Right ventricle myocardium inferior (tissue), 1 donor: ENCODE measurements at regions not wholly inside any gene's neighbourhood (a gene's known extent, or its start where the extent isn't known, plus 50 kb on each side); places are given as distances from the start of the nearest gene placed in this dataset.
"Not testable (repeated sequence)": the region's sequence is repeated elsewhere in the genome, so short reads cannot be mapped to it uniquely, and the experiment has no call there.

ENCODE experiments used
- ATAC-seq: fragments of 200-7000 bp; cut with Tn5 transposase; one replicate; pipeline ENCODE4 v1.9.1; 2020; ENCODE audit warnings: mild to moderate bottlenecking, moderate library complexity
- DNase-seq: peaks from one replicate; pipeline ENCODE4 v3.0.0; 2021; ENCODE audit errors: missing footprints
- intact Hi-C: fragments of 100-400 bp; cut with DNase I; formaldehyde crosslinking; loops from one replicate; pipeline ENCODE4 v1.11.0; 2022
- donor health status: DM: no; HTN: yes; CAD: no; lungs with severe emphysema.

DNA sequence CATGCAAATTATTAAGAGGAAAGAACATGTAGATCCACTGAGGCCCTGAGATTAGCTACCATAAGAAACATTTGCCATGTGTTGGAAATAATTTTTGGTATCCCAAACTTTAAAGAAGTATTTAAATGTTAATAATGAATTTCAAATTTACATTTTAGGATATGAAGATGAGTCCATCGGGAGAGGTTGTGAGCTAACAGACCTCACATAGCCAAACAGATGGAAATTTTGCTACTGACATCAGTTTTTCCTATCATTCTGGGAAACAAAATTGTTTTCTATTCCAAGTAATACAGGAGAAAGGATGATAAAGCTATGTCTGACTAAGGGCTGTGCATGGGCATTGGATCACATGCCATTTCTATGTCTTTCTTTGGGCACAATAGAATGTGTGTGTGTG lies 809.6 kb downstream of the TENT5A start:
- ATAC-seq (no peak), DNase-seq (no peak)
- intact Hi-C loops, result no loop called here

DNA sequence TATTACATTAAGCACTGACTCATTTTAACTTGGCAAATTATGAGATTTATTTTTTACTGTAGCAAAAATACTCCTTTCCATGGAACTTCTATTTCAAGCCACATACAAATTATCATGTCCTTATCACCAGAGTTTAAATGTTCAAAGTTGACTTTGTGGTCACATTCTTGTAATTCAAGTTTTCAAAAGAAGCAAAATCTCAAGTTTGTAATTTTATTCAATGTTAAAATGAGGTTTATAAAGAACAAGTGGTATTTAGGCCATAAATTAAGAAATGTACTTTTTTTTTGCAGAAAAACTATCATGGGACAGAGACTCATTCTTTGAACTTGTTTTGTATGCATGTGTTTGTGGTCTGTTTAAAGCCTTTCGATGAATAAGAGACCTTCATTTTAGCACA lies 811.5 kb downstream of the TENT5A start:
- intact Hi-C loops, result no loop called here
- no peak for DNase-seq
- no peak for ATAC-seq

DNA sequence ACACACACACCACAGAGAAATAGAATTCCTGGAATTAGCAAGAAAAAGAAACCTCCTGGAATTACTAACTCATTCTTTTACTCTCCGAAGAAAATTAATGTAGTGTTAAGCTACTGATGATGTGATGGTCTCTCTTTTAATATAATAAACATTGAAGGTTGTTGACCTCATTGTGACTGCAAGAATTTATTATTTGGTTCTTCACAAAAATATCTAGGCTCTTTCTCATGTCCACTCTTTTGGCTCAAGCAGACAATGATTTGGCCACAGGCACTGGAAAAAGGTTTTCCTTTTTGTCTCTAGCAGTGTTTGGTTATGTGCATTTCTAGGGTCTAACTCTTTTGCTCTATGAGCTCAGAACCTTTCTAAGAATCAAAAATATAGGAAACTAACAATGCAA lies 811.9 kb downstream of the TENT5A start:
- DNase-seq, result no peak
- intact Hi-C loops, result no loop called here
- no peak for ATAC-seq

DNA sequence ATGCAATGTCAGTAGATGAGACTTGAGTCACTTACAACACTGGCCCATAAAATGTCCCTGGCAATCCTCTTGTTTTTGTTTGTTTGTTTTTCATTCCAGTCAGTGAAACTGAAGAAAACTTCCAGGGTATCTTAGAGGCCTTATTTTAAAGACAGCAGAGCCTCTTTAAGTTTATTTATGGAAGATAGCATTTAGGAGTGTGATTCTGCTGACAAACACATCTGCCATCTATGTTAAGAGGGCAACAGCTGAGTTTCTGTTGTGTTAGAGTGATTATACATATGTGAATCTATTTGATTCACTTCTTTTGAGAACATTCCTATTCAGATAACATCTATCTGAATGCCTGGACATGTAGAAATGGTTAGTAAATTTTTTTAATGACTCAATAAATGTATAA lies 812.6 kb downstream of the TENT5A start:
- ATAC-seq (no peak), DNase-seq (no peak)
- intact Hi-C loops, result no loop called here

DNA sequence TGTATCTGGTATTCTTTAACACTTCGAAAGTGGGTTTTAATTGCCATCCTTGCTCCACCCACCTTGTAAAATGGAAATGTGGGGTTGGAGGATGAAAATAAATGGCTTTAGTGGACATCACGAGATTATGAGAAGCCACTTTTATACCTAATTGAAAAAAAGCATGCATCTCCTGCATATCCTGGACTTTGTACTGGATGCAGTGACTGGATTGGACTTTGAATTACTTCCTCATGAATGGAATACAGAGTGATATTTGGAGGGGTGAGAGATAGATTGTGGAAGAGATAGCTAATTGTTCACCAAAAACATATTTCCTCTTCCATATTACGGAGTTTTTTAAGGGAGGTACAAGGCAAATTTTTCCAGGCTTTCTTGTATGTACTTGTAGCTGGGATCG lies 813.0 kb downstream of the TENT5A start:
- ATAC-seq, result no peak
- DNase-seq, result no peak
- intact Hi-C loops, result no loop called here

DNA sequence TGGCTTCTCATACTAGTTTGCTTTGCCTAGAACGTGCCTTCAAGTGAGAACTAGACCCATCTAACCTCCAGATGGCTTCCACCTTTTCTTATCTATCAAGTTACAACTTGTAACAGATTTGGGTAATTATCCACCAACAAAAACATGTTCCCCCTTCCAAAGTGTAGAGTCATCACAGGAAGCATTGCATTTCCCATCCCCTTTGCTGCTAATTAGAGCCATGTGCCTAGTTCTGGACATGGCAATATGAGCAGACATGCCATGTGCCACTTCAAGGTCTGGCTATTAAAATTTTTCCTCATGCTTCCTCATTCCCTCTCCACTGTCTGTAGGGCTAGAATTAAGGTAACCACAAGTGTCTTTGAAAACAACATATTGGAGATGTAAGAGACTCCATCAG lies 814.4 kb downstream of the TENT5A start:
- DNase-seq (no peak), ATAC-seq (no peak)
- intact Hi-C loops, result no loop called here

DNA sequence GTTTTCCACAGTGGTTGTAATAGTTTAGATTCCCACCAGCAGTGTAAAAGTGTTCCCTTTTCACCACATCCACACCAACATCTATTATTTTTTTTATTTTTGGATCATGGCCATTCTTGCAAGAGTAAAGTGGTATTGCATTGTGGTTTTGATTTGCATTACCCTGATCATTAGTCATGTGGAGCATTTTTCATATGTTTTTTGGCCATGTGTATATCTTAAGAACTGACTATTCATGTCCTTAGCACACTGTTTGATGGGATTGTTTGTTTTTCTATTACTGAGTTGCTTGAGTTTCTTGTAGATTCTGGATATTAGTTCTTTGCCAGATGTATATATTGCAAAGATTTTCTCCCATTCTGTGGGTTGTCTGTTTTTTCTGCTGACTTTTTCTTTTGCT lies 820.1 kb downstream of the TENT5A start:
- intact Hi-C loops, result no loop called here
- ATAC-seq (no peak), DNase-seq (no peak)

DNA sequence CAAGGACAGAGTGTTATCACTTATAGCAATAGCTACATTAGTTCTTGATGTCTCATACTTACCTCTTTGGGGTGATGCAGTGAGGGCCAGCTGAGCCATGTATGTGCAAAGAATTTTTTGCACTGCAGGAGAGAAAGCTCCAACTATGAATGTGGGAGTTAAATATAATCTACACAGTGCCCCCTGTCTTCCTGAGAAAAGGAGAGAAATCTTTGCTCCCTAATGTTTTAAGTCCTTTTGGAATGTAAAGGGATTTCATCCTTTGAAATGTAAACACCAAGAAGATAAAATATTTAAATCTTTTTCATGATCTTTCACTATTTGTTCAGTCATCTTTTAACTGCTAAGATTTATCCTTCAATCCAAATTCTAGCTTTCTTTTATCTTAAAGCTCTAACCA lies 822.1 kb downstream of the TENT5A start:
- intact Hi-C loops, result no loop called here
- no peak for ATAC-seq
- DNase-seq, result no peak

DNA sequence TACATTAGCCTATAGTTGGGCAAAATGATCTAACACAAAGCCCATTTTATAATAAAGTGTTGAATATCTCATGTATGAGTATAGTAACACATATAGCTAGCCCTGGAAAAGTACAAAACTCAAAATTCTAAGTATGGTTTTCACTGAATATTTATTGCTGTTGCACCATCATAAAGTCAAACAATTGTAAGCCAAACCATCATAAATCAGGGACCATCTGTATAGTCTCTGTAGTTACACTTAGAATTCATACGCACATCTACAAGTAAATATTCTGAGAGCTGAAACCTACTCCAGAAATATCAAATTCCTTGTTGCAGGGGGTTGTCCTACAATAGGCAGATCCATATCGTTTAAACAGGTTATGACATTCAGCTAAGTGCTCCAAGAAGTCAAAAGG lies 817.3 kb downstream of the BCKDHB start:
- DNase-seq (no peak), ATAC-seq (no peak)
- intact Hi-C loops, result no loop called here

DNA sequence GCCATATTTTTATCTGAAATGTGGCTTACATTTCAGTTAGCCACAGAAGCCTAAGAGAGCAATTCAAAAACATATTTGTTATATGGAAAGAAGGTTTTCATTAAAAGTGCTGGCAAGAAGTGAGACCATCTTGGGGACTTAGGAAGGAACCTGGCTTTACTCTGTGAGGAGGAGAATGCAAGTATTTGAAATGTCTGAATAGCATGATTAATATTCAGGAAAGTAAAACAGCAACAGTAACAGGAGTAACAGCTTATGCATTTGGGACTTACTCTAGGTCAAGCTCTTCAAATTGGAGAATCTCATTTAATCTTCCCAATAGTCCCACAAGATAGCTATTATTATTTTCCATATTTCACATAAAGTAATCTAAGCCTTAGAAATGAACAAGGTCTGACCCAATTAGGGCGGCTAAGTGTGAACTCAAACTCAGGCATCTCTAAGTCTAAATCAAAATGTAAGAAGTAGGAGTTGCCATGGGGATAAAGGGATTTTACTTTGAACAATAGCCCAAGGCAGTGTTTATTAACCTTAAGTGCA lies 816.5 kb downstream of the BCKDHB start:
- DNase-seq (no peak), ATAC-seq (no peak)
- intact Hi-C loops, result no loop called here

DNA sequence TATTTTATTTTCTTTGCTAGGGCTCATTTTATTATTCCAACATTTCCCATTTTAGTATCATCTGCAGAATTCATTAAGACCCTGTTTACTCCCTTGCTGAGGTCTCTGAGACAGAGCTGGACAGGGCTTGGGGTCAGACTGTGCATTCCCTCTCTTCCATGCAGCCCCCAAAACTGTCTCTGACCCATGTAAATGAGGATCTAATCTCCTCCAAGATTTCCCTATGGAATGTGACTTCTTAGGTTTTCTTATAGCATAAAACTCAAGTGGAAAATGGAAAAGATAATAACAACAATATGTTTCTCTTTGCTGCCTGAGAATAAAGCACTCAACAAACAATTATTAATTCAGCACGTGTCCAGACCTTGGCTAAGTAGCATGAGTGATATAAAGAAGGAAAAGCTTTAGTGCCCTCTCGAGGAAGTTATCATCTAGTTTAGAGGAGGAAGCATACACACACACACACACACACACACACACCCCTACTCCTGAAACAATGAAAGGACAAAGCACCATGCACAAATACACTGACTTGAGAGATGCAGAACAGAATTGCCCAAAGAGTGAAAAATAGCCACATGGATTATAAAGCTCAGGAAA lies 815.5 kb downstream of the BCKDHB start:
- intact Hi-C loops, result no loop called here
- DNase-seq (no peak), ATAC-seq (no peak)

DNA sequence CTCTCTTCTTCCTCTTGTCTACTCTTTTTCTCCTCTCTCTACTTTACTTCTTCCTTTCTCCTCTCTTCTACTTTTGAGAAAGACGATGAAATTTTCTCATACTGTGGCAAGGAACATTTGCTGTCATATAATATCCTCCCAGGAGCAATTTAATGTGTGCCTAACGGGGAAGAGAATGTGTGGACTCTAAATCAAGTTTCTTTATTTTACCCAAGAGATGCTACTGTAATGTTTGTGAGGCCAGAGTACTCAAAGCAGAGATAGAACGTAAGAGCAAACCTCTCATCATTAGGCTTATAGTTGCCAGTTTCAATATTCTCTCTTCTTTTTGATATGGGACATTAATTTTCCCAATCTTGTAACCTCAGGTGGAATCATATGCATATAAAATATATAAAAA lies 801.4 kb downstream of the BCKDHB start:
- intact Hi-C loops, result no loop called here
- ATAC-seq (no peak), DNase-seq (no peak)

DNA sequence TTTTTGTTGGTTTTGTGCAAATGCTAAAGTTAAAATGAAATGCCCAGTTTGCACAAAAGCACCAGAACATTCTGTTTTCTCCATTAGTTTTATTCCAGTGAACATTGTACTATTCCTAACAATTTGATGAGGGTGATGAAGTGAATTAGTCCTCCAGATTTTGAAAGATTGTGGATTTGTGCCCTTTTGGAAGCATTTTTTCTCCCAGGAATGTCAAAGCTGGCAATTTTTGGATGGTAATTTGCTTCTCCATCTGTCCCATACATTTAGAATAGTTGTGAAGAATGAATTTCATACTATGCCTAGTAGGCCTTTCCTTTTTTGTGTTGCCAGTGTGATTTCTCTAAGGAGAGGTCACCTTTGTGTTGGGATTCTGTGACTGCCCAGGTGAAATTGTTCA lies 797.2 kb downstream of the BCKDHB start:
- ATAC-seq (no peak), DNase-seq (no peak)
- intact Hi-C loops, result no loop called here

DNA sequence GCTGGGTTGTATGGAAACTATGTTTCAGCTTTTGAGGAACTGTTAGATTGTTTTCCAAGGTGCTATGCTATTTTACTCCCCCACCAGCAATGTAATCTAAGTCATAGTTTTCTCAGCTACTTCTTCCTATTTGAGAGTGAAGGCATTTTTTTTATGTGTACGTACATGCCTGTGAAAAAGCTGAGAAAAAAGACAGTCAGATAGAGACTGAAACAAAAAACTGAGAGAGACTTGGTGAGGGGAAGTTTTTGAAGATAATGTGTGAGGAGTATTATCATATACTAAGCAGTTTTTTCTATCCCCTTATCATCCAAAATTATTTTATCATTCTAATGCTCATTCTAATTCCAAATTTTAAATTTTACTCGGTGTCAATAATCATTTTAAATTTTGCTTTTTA lies 780.0 kb downstream of the BCKDHB start:
- DNase-seq (no peak), ATAC-seq (no peak)
- intact Hi-C loops, result no loop called here

DNA sequence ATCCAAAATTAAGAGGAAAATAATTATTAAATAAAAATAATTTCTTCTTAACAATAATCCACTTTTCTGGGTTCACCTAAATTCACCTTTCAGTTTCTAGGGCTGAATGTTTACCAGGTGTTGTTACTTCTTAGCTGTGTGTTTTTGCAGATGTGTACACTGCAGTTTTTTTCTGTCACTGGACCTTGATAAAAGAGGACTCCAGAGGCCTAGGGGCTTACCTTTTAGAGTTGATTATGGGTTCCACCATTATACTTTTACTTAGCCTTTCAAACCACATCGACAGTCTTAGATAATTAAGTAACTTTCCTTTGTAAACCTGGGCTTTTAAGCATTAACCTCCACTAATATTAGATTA lies 766.5 kb downstream of the BCKDHB start:
- no peak for DNase-seq
- ATAC-seq, result no peak
- intact Hi-C loops, result no loop called here

DNA sequence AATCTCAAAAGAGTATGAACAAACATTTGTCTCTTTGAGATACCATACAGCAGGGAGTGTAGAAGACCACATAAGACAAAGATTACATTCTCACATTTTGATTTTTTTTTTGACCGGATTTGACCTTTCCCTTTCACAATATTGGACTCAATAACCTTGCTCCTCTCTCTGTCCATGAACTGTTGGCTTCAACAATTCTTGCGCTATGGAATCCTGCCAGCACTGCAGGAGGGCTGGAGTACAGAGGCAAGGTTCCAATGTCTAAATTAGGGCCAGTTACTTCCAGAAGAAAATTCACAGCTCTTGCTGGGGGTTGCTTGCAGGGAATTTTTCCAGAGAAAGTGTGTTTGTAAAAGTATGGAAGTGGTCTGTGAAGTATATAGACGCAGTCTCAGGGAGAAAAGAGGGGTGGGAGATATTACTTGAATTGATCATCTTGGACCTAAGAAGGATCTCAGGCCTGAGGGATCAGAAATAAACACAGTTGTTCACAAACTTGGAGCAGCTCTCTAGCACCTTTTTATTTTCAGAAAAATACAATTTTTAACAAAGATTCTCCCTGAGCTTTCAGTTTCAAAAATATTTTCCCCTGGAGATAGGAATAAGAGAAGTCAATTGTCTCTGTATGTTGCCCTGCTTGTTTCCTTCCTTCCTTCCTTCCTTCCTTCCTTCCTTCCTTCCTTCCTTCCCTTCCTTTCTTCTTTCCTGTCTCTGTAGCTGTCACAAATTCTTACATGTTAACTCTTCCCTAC lies 765.9 kb downstream of the BCKDHB start:
- intact Hi-C loops, result no loop called here
- DNase-seq (no peak), ATAC-seq (peak; percentile 59)

DNA sequence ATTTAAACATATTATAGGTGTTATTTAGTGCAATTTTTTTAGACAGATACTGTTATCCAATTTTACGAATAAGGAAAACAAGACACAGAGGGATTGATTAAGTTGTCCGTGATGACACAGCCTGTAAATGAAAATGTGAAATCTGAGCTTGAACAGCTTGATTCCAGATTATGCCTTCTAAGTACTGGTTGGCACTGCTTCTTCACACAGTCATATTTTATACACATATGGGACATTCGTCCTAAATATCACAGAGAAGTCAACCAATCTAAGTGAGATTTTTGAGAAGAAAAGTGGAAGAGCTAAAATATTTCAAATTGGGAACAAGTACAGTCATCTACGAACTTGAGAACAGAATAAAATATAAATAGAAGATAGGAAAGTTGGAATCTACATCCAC lies 756.3 kb downstream of the BCKDHB start:
- no peak for ATAC-seq
- intact Hi-C loops, result no loop called here

DNA sequence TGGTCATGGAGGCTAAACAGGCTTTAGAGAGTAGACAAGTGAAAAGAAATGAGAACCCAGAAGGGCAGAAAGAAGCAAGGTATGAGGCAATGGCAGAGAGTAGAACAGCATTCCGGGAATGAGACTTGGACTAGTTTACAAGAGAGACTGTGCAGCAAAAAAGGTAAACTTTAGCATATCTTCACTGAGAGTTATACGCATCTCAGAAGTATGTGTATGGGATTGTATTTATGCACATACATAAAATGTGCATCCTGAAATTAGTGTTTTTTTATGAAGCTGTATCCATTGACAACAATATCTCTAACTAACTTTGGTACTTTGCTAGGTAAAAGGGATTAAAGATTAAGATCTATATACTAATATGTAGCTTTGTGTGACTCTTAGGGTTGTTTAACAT lies 753.6 kb downstream of the BCKDHB start:
- no peak for ATAC-seq
- no peak for DNase-seq
- intact Hi-C loops, result no loop called here

More for the DNA sequence above, 756.3 kb downstream of the BCKDHB start:
- DNase-seq, result no peak

DNA sequence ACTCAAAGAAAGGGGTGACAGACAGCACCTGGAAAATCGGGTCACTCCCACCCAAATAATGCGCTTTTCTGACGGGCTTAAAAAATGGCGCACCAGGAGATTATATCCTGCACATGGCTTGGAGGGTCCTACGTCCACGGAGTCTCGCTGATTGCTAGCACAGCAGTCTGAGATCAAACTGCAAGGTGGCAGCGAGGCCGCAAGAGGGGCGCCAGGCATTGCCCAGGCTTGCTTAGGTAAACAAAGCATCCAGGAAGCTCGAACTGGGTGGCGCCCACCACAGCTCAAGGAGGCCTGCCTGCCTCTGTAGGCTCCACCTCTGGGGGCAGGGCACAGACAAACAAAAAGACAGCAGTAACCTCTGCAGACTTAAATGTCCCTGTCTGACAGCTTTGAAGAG lies 741.5 kb downstream of the BCKDHB start:
- ATAC-seq, result not testable (repeated sequence)

DNA sequence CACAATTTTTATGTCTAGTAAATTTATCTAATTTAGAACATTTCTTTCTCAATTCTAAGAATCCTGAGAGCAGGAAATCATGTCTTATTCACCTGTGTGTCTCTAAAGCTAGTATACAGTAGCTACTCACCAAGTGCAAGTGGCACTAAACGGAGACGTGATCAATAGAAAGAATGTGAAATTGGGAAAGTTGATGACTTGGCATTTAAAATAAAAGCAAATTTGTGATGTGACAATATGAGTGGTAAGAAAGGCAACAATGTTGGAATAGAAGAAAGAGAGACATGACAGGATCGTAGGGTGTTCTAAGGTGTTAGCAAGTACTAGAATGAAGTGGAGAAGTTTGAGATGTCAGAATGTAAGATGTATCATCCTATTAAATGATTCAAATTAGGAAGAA lies 725.9 kb downstream of the BCKDHB start:
- no peak for ATAC-seq
- intact Hi-C loops, result no loop called here
- DNase-seq, result no peak

More for the DNA sequence above, 741.5 kb downstream of the BCKDHB start:
- intact Hi-C loops, DNase-seq: not testable (repeated sequence)

DNA sequence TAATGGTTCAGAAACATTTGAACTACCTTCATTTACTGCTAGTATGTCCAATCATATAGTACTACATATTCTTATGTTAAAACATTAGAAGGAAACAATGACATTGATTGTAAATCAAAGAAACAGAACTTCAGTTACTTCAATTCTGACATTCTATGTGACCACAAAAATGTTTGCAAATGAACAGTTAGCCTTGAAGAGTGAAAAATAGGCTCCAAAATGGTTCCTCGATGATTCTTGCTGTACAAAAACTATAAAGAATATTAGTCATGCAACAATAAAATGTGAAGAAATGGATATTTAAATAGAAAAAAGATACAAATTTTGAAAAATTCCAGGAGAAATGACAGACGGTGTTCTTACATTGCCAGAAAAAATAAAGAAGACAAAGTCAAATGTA lies 686.9 kb downstream of the BCKDHB start:
- intact Hi-C loops, result no loop called here
- DNase-seq, result no peak
- no peak for ATAC-seq
